HCT116 (cell line): ENCODE measurements at regions not wholly inside any gene's neighbourhood (a gene's known extent, or its start where the extent isn't known, plus 50 kb on each side); places are given as distances from the start of the nearest gene placed in this dataset.

Experiments
- ATAC-seq: fragments of 200-7000 bp; cut with Tn5 transposase; 2 replicates; pipeline ENCODE4 v1.9.1; 2020; ENCODE audit warnings: mild to moderate bottlenecking, moderate library complexity
- BruUV-seq: library from RNA; stranded (reverse); fragments of 400-500 nt; replicated peaks from 2 replicates; lab custom pipeline; 2021; lab: Mats Ljungman, UMichigan
- CTCF ChIA-PET: fragments of 300-600 bp; sonication (Branson Sonifier 250); formaldehyde crosslinking; loops from one replicate; lab custom pipeline; 2021; ENCODE audit warnings: antibody characterized with exemption; lab: Charles Lee
- POLR2A ChIA-PET: fragments of 300-600, 350-600 bp; sonication (Branson Sonifier 250); formaldehyde crosslinking; loops from one replicate; lab custom pipeline; 2021; ENCODE audit warnings: antibody characterized with exemption; lab: Charles Lee
- RAD21 ChIA-PET, 2 experiments: fragments of 300-600 bp; sonication (Branson Sonifier 250); formaldehyde crosslinking; loops; one replicate each; lab custom pipeline; 2023; ENCODE audit warnings: low total read pairs in 2 of 2; ENCODE audit not compliant: uncharacterized antibody in 2 of 2, unreplicated experiment in 2 of 2, low non-redundant PET in 1 of 2; lab: Charles Lee
- DNase-seq: peaks from one replicate; pipeline ENCODE4 v3.0.0-alpha.2; 2010; ENCODE audit warnings: low read depth, low spot score
- H2AFZ ChIP-seq: fragments of 200-600 bp; shearing (Covaris generic), sonication (generic); 2 replicates; pipeline ENCODE4 v1.6.1; 2017; ENCODE audit warnings: low read depth, mixed run types, mixed read lengths, antibody characterized with exemption, low read length; ENCODE audit not compliant: poor library complexity, severe bottlenecking
- H3K27ac ChIP-seq: 2 replicates; pipeline ENCODE4 v1.5.1; 2012; ENCODE audit warnings: low read depth, low read length
- H3K27me3 ChIP-seq: fragments of 200-600 bp; sonication (generic); 2 replicates; pipeline ENCODE4 v1.6.1; 2016; ENCODE audit warnings: mixed run types, low read length, mixed read lengths; ENCODE audit not compliant: insufficient read depth
- H3K36me3 ChIP-seq, 2 experiments: fragments of 200-500 bp in 1 of 2; fragments of 200-600 bp in 1 of 2; sonication (Bioruptor generic) in 1 of 2; sonication (generic) in 1 of 2; 2 replicates each; pipeline versions ENCODE4 v1.5.1 to v1.6.1; 2014 to 2016; ENCODE audit warnings: low read length in 2 of 2, inconsistent platforms in 1 of 2, mixed read lengths in 1 of 2, mixed run types in 1 of 2; ENCODE audit not compliant: insufficient read depth in 2 of 2, control insufficient read depth in 1 of 2
- H3K4me1 ChIP-seq, 2 experiments: fragments of 200-600 bp in 1 of 2; sonication (generic) in 1 of 2; 2 replicates each; pipeline versions ENCODE4 v1.5.1 to v1.6.1; 2012 to 2017; ENCODE audit warnings: low read length in 2 of 2, inconsistent platforms in 1 of 2, mild to moderate bottlenecking in 1 of 2, mixed read lengths in 1 of 2, mixed run types in 1 of 2, moderate library complexity in 1 of 2; ENCODE audit not compliant: insufficient read depth in 2 of 2, control insufficient read depth in 1 of 2
- H3K4me2 ChIP-seq: fragments of 200-600 bp; sonication (generic); 2 replicates; pipeline ENCODE4 v1.6.1; 2017; ENCODE audit warnings: mixed run types, low read length, mixed read lengths
- H3K4me3 ChIP-seq, 2 experiments: fragments of 200-600 bp in 1 of 2; sonication (generic) in 1 of 2; replicated peaks in 1 of 2; 2 replicates each; pipeline ENCODE4 v1.5.1; 2011 to 2016; ENCODE audit warnings: low read length in 2 of 2, control low read depth in 1 of 2, low read depth in 1 of 2, mild to moderate bottlenecking in 1 of 2, mixed read lengths in 1 of 2, mixed run types in 1 of 2
- H3K79me2 ChIP-seq: fragments of 200-600 bp; sonication (generic); 2 replicates; pipeline ENCODE4 v1.6.1; 2017; ENCODE audit warnings: mild to moderate bottlenecking, mixed run types, low read length, moderate library complexity, mixed read lengths; ENCODE audit not compliant: insufficient read depth
- H3K9ac ChIP-seq: fragments of 200-600 bp; sonication (generic); 2 replicates; pipeline ENCODE4 v1.6.1; 2016; ENCODE audit warnings: low read length, mixed read lengths
- H3K9me2 ChIP-seq: fragments of 200-600 bp; sonication (generic), shearing (Covaris generic); 2 replicates; pipeline ENCODE4 v1.6.1; 2017; ENCODE audit warnings: mixed run types, mild to moderate bottlenecking, moderate library complexity; ENCODE audit not compliant: insufficient read depth
- H3K9me3 ChIP-seq, 2 experiments: fragments of 200-500 bp in 1 of 2; fragments of 200-600 bp in 1 of 2; sonication (Bioruptor generic) in 1 of 2; sonication (generic) in 1 of 2; 2 replicates each; pipeline ENCODE4 v1.6.1; 2014 to 2017; ENCODE audit warnings: low read length in 2 of 2, mixed read lengths in 2 of 2, inconsistent platforms in 1 of 2, low read depth in 1 of 2, mild to moderate bottlenecking in 1 of 2, mixed run types in 1 of 2, moderate library complexity in 1 of 2; ENCODE audit not compliant: control insufficient read depth in 1 of 2, insufficient read depth in 1 of 2
- H4K20me1 ChIP-seq: fragments of 200-600 bp; sonication (generic), shearing (Covaris generic); 2 replicates; pipeline ENCODE4 v1.6.1; 2017; ENCODE audit warnings: mixed run types, mild to moderate bottlenecking, moderate library complexity; ENCODE audit not compliant: insufficient read depth
- CEBPB ChIP-seq: IDR thresholded peaks from 2 replicates; pipeline ENCODE4 v1.6.1; 2012; ENCODE audit warnings: low read depth
- EGR1 ChIP-seq: IDR thresholded peaks from 2 replicates; pipeline ENCODE4 v1.6.1; 2012; ENCODE audit warnings: low read depth
- ELF1 ChIP-seq: IDR thresholded peaks from 2 replicates; pipeline ENCODE4 v1.6.1; 2012; ENCODE audit warnings: low read depth, borderline replicate concordance
- EZH2 ChIP-seq: fragments of 200-600 bp; sonication (generic); IDR thresholded peaks from 2 replicates; pipeline ENCODE4 v1.6.1; 2017; ENCODE audit warnings: antibody characterized with exemption, mixed run types
- EZH2phosphoT487 ChIP-seq: fragments of 200-600 bp; IDR thresholded peaks from 2 replicates; pipeline ENCODE4 v1.6.1; 2018; ENCODE audit warnings: antibody characterized with exemption, borderline replicate concordance
- FOSL1 ChIP-seq: IDR thresholded peaks from 2 replicates; pipeline ENCODE4 v1.6.1; 2012; ENCODE audit warnings: low read depth
- JUND ChIP-seq: IDR thresholded peaks from 2 replicates; pipeline ENCODE4 v1.6.1; 2012
- POLR2A ChIP-seq: IDR thresholded peaks from 2 replicates; pipeline ENCODE4 v1.7.0; 2011; ENCODE audit warnings: borderline replicate concordance; ENCODE audit not compliant: insufficient read depth, insufficient read length; ENCODE audit errors: extremely low read depth
- POLR2AphosphoS5 ChIP-seq: IDR thresholded peaks from 2 replicates; pipeline ENCODE4 v1.6.1; 2011; ENCODE audit warnings: mild to moderate bottlenecking, low read depth, low read length, moderate library complexity
- RAD21 ChIP-seq: IDR thresholded peaks from 2 replicates; pipeline ENCODE4 v1.6.1; 2012; ENCODE audit warnings: low read depth, mild to moderate bottlenecking
- REST ChIP-seq: IDR thresholded peaks from 2 replicates; pipeline ENCODE4 v1.6.1; 2012; ENCODE audit warnings: low read depth
- SIN3A ChIP-seq: IDR thresholded peaks from 2 replicates; pipeline ENCODE4 v1.6.1; 2012; ENCODE audit warnings: low read depth
- SP1 ChIP-seq: IDR thresholded peaks from 2 replicates; pipeline ENCODE4 v1.6.1; 2012; ENCODE audit warnings: low read depth
- SRF ChIP-seq: IDR thresholded peaks from 2 replicates; pipeline ENCODE4 v1.6.1; 2012; ENCODE audit warnings: low read depth
- TCF7L2 ChIP-seq: IDR thresholded peaks from 2 replicates; pipeline ENCODE4 v1.7.0; 2011; ENCODE audit warnings: borderline replicate concordance, inconsistent platforms; ENCODE audit not compliant: insufficient read depth, insufficient read length; ENCODE audit errors: extremely low read depth
- YY1 ChIP-seq: IDR thresholded peaks from 2 replicates; pipeline ENCODE4 v1.6.1; 2011; ENCODE audit warnings: low read length, low read depth, moderate library complexity, mild to moderate bottlenecking; ENCODE audit not compliant: insufficient replicate concordance; ENCODE audit errors: extremely low read depth
- ZNF274 ChIP-seq: fragments of 200-500 bp; sonication (Bioruptor generic); IDR thresholded peaks from 2 replicates; pipeline ENCODE4 v1.6.1; 2014; ENCODE audit warnings: mild to moderate bottlenecking, low read depth, low read length, inconsistent platforms
- intact Hi-C: fragments of 100-400 bp; cut with micrococcal nuclease; formaldehyde crosslinking; loops from 2 replicates; pipeline ENCODE4 v1.10.0; 2022
- TF ChIP-seq, protein P1 (sequence below), 3 experiments: fragments of 200-600 bp in 1 of 3; sonication (generic) in 1 of 3; IDR thresholded peaks in 2 of 3; conservative IDR thresholded peaks in 1 of 3; 2 replicates each; pipeline ENCODE4 v1.5.1; 2012 to 2017; ENCODE audit warnings: low read depth in 2 of 3, low read length in 2 of 3, antibody characterized with exemption in 1 of 3, borderline replicate concordance in 1 of 3, control low read depth in 1 of 3, mild to moderate bottlenecking in 1 of 3, mixed read lengths in 1 of 3, mixed run types in 1 of 3, moderate library complexity in 1 of 3; ENCODE audit not compliant: insufficient read depth in 1 of 3
- TF ChIP-seq, protein P2 (sequence below): IDR thresholded peaks from 2 replicates; pipeline ENCODE4 v1.6.1; 2012
- TF ChIP-seq, protein P3 (sequence below): IDR thresholded peaks from 2 replicates; pipeline ENCODE4 v1.6.1; 2012

GRCh38 chr1:98066911-98067310 is 146.1 kb upstream of the DPYD start (continued):
- TF ChIP-seq, protein P1, sequence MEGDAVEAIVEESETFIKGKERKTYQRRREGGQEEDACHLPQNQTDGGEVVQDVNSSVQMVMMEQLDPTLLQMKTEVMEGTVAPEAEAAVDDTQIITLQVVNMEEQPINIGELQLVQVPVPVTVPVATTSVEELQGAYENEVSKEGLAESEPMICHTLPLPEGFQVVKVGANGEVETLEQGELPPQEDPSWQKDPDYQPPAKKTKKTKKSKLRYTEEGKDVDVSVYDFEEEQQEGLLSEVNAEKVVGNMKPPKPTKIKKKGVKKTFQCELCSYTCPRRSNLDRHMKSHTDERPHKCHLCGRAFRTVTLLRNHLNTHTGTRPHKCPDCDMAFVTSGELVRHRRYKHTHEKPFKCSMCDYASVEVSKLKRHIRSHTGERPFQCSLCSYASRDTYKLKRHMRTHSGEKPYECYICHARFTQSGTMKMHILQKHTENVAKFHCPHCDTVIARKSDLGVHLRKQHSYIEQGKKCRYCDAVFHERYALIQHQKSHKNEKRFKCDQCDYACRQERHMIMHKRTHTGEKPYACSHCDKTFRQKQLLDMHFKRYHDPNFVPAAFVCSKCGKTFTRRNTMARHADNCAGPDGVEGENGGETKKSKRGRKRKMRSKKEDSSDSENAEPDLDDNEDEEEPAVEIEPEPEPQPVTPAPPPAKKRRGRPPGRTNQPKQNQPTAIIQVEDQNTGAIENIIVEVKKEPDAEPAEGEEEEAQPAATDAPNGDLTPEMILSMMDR (IDR thresholded peaks at IDR 0.05 in 2 of 3, conservative IDR thresholded peaks at IDR 0.05 in 1 of 3; ENCODE audit: borderline replicate concordance in 1 of 3, insufficient read depth in 1 of 3, low read depth in 2 of 3, low read length in 2 of 3) = no peak

DNA sequence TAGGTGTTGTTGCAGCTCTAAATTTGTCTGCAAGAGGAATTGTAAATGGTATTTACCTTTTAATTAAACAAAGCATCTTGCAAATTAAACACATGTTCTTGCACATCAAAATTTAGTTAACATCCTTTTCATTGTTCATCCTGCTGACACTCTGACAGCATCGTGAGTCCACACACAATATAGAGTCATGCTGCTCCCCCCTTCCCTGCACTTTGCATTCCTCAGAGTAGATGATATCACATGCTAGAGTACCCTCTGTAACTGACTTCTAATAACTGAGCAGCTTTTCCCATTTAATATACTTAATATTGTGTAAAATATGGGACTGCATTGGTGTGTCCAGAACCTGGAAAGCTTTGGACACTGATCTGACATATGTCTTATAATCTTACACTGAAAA is 138.8 kb upstream of the DPYD start:
- Histone ChIP-seq H3K27ac (no peak overlapping the region), H3K9me3 (no peaks in the 10 kb centered on the region), H3K9me2 (no peaks in the 10 kb centered on the region), H3K79me2 (no peaks in the 10 kb centered on the region), H3K36me3 (no peaks in the 10 kb centered on the region), H3K4me1 (no peaks in the 10 kb centered on the region), H3K9ac (no peak overlapping the region), H3K4me2 (no peak overlapping the region), H3K4me3 (no peak overlapping the region), H4K20me1 (no peaks in the 10 kb centered on the region), H2AFZ (no peak overlapping the region), H3K27me3 (no peaks in the 10 kb centered on the region)
- no TSS peak for BruUV-seq
- RAD21 ChIA-PET = no interaction called here
- POLR2A ChIA-PET = no interaction called here
- ATAC-seq = no peak
- CTCF ChIA-PET = no interaction called here
- no peak for DNase-seq
- intact Hi-C loops = loop anchor here (10.0 kb wide), 2 partner anchors 535 to 1825 kb away; no protein-coding TSS in a partner anchor
- TF ChIP-seq SP1 (no peak), POLR2A (no peak), RAD21 (no peak), YY1 (no peak), POLR2AphosphoS5 (no peak), CEBPB (no peak), SRF (no peak), EGR1 (no peak), JUND (no peak), SIN3A (no peak), TCF7L2 (no peak), FOSL1 (no peak), EZH2 (no peak), EZH2phosphoT487 (no peak), ELF1 (no peak), REST (no peak), ZNF274 (no peak)
- TF ChIP-seq, protein P2, sequence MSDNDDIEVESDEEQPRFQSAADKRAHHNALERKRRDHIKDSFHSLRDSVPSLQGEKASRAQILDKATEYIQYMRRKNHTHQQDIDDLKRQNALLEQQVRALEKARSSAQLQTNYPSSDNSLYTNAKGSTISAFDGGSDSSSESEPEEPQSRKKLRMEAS = no peak
- TF ChIP-seq, protein P3, sequence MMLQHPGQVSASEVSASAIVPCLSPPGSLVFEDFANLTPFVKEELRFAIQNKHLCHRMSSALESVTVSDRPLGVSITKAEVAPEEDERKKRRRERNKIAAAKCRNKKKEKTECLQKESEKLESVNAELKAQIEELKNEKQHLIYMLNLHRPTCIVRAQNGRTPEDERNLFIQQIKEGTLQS = no peak
